DND-41 (cell line): ENCODE measurements at regions not wholly inside any gene's neighbourhood (a gene's known extent, or its start where the extent isn't known, plus 50 kb on each side); places are given as distances from the start of the nearest gene placed in this dataset.
"Not testable (repeated sequence)": the region's sequence is repeated elsewhere in the genome, so short reads cannot be mapped to it uniquely, and the experiment has no call there.

Experiments used
- ATAC-seq: fragments of 200-7000 bp; cut with Tn5 transposase; 3 replicates; pipeline ENCODE4 v1.9.1; 2021; ENCODE audit warnings: low read depth; ENCODE audit not compliant: insufficient read depth
- DNase-seq: peaks from one replicate; pipeline ENCODE4 v3.0.0-alpha.2; 2020
- H2AFZ ChIP-seq: 2 replicates; pipeline ENCODE4 v1.6.0; 2012; ENCODE audit warnings: low read depth, low read length
- H3K27ac ChIP-seq: 2 replicates; pipeline ENCODE4 v1.5.1; 2012; ENCODE audit warnings: low read length, inconsistent platforms
- H3K27me3 ChIP-seq: fragments of 200-600 bp; sonication (generic); 2 replicates; pipeline ENCODE4 v1.6.0; 2012; ENCODE audit warnings: low read length, mild to moderate bottlenecking, inconsistent platforms; ENCODE audit not compliant: insufficient read depth, poor library complexity
- H3K36me3 ChIP-seq: 2 replicates; pipeline ENCODE4 v1.5.1; 2012; ENCODE audit warnings: low read length, inconsistent platforms; ENCODE audit not compliant: insufficient read depth
- H3K4me1 ChIP-seq: 2 replicates; pipeline ENCODE4 v1.5.1; 2012; ENCODE audit warnings: mild to moderate bottlenecking, low read length; ENCODE audit not compliant: insufficient read depth
- H3K4me2 ChIP-seq: 2 replicates; pipeline ENCODE4 v1.6.0; 2012; ENCODE audit warnings: mild to moderate bottlenecking, moderate library complexity, low read length, inconsistent platforms; ENCODE audit not compliant: insufficient read depth
- H3K4me3 ChIP-seq, 2 experiments: fragments of 200-600 bp in 1 of 2; shearing (Covaris generic) in 1 of 2; 2 replicates each; pipeline ENCODE4 v1.5.1; 2012 to 2016; ENCODE audit warnings: inconsistent platforms in 2 of 2, low read length in 2 of 2, mild to moderate bottlenecking in 2 of 2, low read depth in 1 of 2, moderate library complexity in 1 of 2
- H3K79me2 ChIP-seq: 2 replicates; pipeline ENCODE4 v1.6.0; 2012; ENCODE audit warnings: low read length, inconsistent platforms; ENCODE audit not compliant: insufficient read depth
- H3K9ac ChIP-seq: 2 replicates; pipeline ENCODE4 v1.6.0; 2012; ENCODE audit warnings: low read depth, mild to moderate bottlenecking, inconsistent platforms, low read length, moderate library complexity
- H3K9me3 ChIP-seq: 2 replicates; pipeline ENCODE4 v1.5.1; 2012; ENCODE audit warnings: low read length, moderate library complexity, mild to moderate bottlenecking, inconsistent platforms; ENCODE audit not compliant: insufficient read depth, severe bottlenecking
- H4K20me1 ChIP-seq: 2 replicates; pipeline ENCODE4 v1.6.0; 2012; ENCODE audit warnings: low read length; ENCODE audit not compliant: insufficient read depth
- CTCF ChIP-seq: IDR thresholded peaks from 2 replicates; pipeline ENCODE4 v1.5.1; 2012; ENCODE audit warnings: borderline replicate concordance, low read length, moderate library complexity, mild to moderate bottlenecking; ENCODE audit not compliant: poor library complexity, severe bottlenecking; ENCODE audit errors: extremely low read depth
- EZH2 ChIP-seq: IDR thresholded peaks from 3 replicates; pipeline ENCODE4 v1.6.1; 2012; ENCODE audit warnings: borderline replicate concordance, low read depth, mild to moderate bottlenecking, moderate library complexity, low read length, inconsistent platforms; ENCODE audit not compliant: severe bottlenecking

GRCh38 chr13:86606264-86606663 lies 807.0 kb upstream of the SLITRK6 start:
- H4K20me1 ChIP-seq, result no peaks in the 10 kb centered on the region
- DNase-seq (no peak), ATAC-seq (no peak)
- no peaks in the 10 kb centered on the region for H3K27me3 ChIP-seq
- H3K9ac ChIP-seq, result no peak overlapping the region
- H3K27ac ChIP-seq, result no peak overlapping the region
- no peak overlapping the region for H3K4me3 ChIP-seq
- no peaks in the 10 kb centered on the region for H3K9me3 ChIP-seq
- H3K4me2 ChIP-seq, result no peak overlapping the region
- no peaks in the 10 kb centered on the region for H3K79me2 ChIP-seq
- H3K36me3 ChIP-seq, result no peaks in the 10 kb centered on the region
- no peak overlapping the region for H2AFZ ChIP-seq
- H3K4me1 ChIP-seq, result no peaks in the 10 kb centered on the region
- no peak for TF ChIP-seq CTCF
- no peak for TF ChIP-seq EZH2

DNA sequence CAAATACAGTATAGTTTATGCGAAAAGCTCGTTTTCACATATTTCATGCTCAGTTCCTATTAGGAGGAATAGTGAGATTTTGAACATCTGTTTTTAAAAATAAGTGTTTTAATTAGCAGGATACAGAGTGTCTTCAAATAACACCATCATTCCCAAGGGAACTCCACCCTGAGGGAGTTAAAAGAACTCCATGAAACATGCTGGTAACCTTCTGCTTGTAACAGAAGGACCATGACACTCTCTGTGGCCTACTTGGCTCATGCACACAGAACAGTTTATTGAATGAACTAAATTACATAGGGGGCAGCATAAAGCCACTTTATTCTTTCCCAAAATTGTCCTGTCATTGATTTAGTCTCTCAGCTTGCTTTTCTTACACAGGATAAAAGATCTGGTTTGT lies 809.5 kb upstream of the SLITRK6 start:
- H3K27ac ChIP-seq, result no peak overlapping the region
- DNase-seq (no peak), ATAC-seq (no peak)
- H3K9me3 ChIP-seq, result no peaks in the 10 kb centered on the region
- no peaks in the 10 kb centered on the region for H3K79me2 ChIP-seq
- no peaks in the 10 kb centered on the region for H3K36me3 ChIP-seq
- no peak overlapping the region for H3K9ac ChIP-seq
- no peaks in the 10 kb centered on the region for H3K27me3 ChIP-seq
- H4K20me1 ChIP-seq, result no peaks in the 10 kb centered on the region
- H3K4me3 ChIP-seq, result no peak overlapping the region
- TF ChIP-seq EZH2 (no peak), CTCF (no peak)
- H3K4me2 ChIP-seq, result no peak overlapping the region
- H3K4me1 ChIP-seq, result no peaks in the 10 kb centered on the region
- H2AFZ ChIP-seq, result no peak overlapping the region

- Histone ChIP-seq H3K4me3 (no peak overlapping the region), H3K27me3 (no peaks in the 10 kb centered on the region), H3K9me3 (no peaks in the 10 kb centered on the region), H3K4me1 (no peaks in the 10 kb centered on the region), H3K27ac (no peak overlapping the region), H3K4me2 (no peak overlapping the region), H3K79me2 (no peaks in the 10 kb centered on the region), H2AFZ (no peak overlapping the region), H3K36me3 (no peaks in the 10 kb centered on the region), H3K9ac (no peak overlapping the region), H4K20me1 (no peaks in the 10 kb centered on the region)
- TF ChIP-seq EZH2 (no peak), CTCF (no peak)
- ATAC-seq (no peak), DNase-seq (no peak)
Observed at GRCh38 chr13:86633346-86633745, 834.1 kb upstream of the SLITRK6 start.

DNA sequence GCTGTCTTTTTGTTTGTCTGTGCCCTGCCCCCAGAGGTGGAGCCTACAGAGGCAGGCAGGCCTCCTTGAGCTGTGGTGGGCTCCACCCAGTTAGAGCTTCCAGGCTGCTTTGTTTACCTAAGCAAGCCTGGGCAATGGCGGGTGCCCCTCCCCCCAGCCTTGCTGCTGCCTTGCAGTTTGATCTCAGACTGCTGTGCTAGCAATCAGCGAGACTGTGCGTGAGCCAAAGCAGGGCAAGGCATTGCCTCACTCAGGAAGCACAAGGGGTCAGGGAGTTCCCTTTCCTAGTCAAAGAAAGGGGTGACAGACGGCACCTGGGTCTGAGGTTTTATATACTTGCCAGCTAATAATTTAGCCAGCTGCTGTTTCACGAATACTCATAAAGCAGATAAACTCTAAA lies 852.0 kb upstream of the SLITRK6 start:
- not testable (repeated sequence) for H4K20me1 ChIP-seq, H3K36me3 ChIP-seq, H3K79me2 ChIP-seq, H3K27me3 ChIP-seq, H3K4me2 ChIP-seq, H3K27ac ChIP-seq, ATAC-seq, H2AFZ ChIP-seq, H3K4me3 ChIP-seq, H3K9ac ChIP-seq, H3K4me1 ChIP-seq, H3K9me3 ChIP-seq
- peak; percentile 8 for DNase-seq
